PC-3 (cell line): ENCODE measurements at regions not wholly inside any gene's neighbourhood (a gene's known extent, or its start where the extent isn't known, plus 50 kb on each side); places are given as distances from the start of the nearest gene placed in this dataset.

Source experiments
- ATAC-seq: fragments of 200-7000 bp; cut with Tn5 transposase; 2 replicates; pipeline ENCODE4 v1.9.1; 2020; ENCODE audit warnings: mild to moderate bottlenecking, moderate library complexity
- BruUV-seq: library from RNA; stranded (reverse); fragments of 400-500 nt; replicated peaks from 2 replicates; lab custom pipeline; 2021; lab: Mats Ljungman, UMichigan
- CTCF ChIA-PET: fragments of 300-600 bp; sonication (Branson Sonifier 250); formaldehyde crosslinking; loops from one replicate; lab custom pipeline; 2022; ENCODE audit warnings: antibody characterized with exemption; lab: Charles Lee
- POLR2A ChIA-PET: fragments of 300-600 bp; sonication (Branson Sonifier 250); formaldehyde crosslinking; loops from one replicate; lab custom pipeline; 2022; ENCODE audit warnings: antibody characterized with exemption; ENCODE audit not compliant: unreplicated experiment; lab: Charles Lee
- DNase-seq: peaks from one replicate; pipeline ENCODE4 v3.0.0-alpha.2; 2015
- H2AFZ ChIP-seq: fragments of 300-600 bp; sonication (generic); 2 replicates; pipeline ENCODE4 v1.6.0; 2016; ENCODE audit warnings: antibody characterized with exemption, low read length
- H3F3A ChIP-seq: fragments of 300-600 bp; sonication (generic); one replicate; pipeline ENCODE4 v1.6.0; 2017; ENCODE audit warnings: antibody characterized with exemption, low read length, control low read depth, mild to moderate bottlenecking; ENCODE audit not compliant: unreplicated experiment
- H3K27ac ChIP-seq: fragments of 300-600 bp; sonication (generic); 2 replicates; pipeline ENCODE4 v1.5.1; 2016; ENCODE audit warnings: mild to moderate bottlenecking, low read length
- H3K27me3 ChIP-seq: fragments of 300-600 bp; sonication (generic); 2 replicates; pipeline ENCODE4 v1.6.1; 2016; ENCODE audit warnings: low read length, mixed read lengths
- H3K36me3 ChIP-seq: fragments of 300-600 bp; sonication (generic); 2 replicates; pipeline ENCODE4 v1.6.1; 2016; ENCODE audit warnings: low read depth, mixed run types, low read length, mixed read lengths
- H3K4me1 ChIP-seq: fragments of 300-600 bp; sonication (generic); 2 replicates; pipeline ENCODE4 v1.5.1; 2016; ENCODE audit warnings: low read length; ENCODE audit not compliant: insufficient read depth
- H3K4me2 ChIP-seq: fragments of 300-600 bp; sonication (generic); 2 replicates; pipeline ENCODE4 v1.6.0; 2016; ENCODE audit warnings: low read length
- H3K4me3 ChIP-seq: fragments of 300-600 bp; sonication (generic); 2 replicates; pipeline ENCODE4 v1.5.1; 2016; ENCODE audit warnings: mild to moderate bottlenecking, low read length, mixed read lengths
- H3K79me2 ChIP-seq: fragments of 300-600 bp; sonication (generic); 2 replicates; pipeline ENCODE4 v1.6.1; 2017; ENCODE audit warnings: low read length, mixed read lengths
- H3K9ac ChIP-seq: fragments of 300-600 bp; sonication (generic); 2 replicates; pipeline ENCODE4 v1.6.0; 2016; ENCODE audit warnings: mild to moderate bottlenecking, low read length
- H3K9me2 ChIP-seq: fragments of 300-600 bp; sonication (generic); replicated peaks from 2 replicates; pipeline ENCODE4 v1.6.1; 2016; ENCODE audit warnings: mixed run types, low read length, mixed read lengths
- H3K9me3 ChIP-seq: fragments of 300-600 bp; sonication (generic); 2 replicates; pipeline ENCODE4 v1.6.1; 2016; ENCODE audit warnings: low read length, mixed read lengths
- H4K20me1 ChIP-seq: fragments of 300-600 bp; sonication (generic); 2 replicates; pipeline ENCODE4 v1.6.1; 2016; ENCODE audit warnings: low read length, mixed read lengths
- EZH2 ChIP-seq: fragments of 300-600 bp; sonication (generic); IDR thresholded peaks from one replicate; pipeline ENCODE4 v1.6.1; 2017; ENCODE audit warnings: antibody characterized with exemption, mild to moderate bottlenecking, low read length; ENCODE audit not compliant: unreplicated experiment
- EZH2phosphoT487 ChIP-seq: fragments of 300-600 bp; sonication (generic); IDR thresholded peaks from 2 replicates; pipeline ENCODE4 v1.6.1; 2018; ENCODE audit warnings: mild to moderate bottlenecking, antibody characterized with exemption, low read length, borderline replicate concordance
- intact Hi-C: fragments of 100-400 bp; cut with micrococcal nuclease; formaldehyde crosslinking; loops from 2 replicates; pipeline ENCODE4 v1.9.0; 2023
- TF ChIP-seq, protein P1 (sequence below): fragments of 300-600 bp; sonication (generic); conservative IDR thresholded peaks from 2 replicates; pipeline ENCODE4 v1.5.1; 2017; ENCODE audit warnings: antibody characterized with exemption, low read depth, mild to moderate bottlenecking, low read length

DNA sequence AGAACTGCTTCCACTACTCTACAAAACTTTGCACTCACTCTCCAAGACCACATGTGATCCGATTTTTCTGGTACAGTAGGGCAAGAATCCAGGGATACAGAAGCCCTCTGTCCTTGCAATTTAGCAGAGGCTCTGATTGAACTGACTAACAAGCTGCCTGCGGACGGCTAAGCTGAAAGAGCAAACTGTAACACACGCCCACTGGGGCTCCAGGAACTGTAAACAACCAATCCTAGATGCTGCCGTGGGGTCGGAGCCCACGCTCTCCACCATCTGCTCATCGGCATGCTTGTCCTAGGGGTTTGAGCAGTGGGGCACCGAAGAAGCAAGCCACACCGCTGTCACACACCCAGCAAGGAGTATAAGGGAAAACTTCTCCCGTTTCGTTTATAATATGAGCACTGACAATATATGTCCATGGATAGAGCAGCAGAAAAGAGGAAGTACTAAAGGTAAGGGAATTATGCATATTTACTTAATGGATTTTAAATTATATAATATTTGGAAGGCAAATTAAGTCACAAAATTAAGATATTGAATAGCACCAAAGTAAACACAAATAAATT is 634.4 kb upstream of the POT1 start:
- POLR2A ChIA-PET: interaction anchor here (0.6 kb wide), 2 partner anchors 426 to 787 kb away, joined by 3 to 15 read pairs; no protein-coding TSS in a partner anchor
- peak; percentile 83 for ATAC-seq
- H3K9me2 ChIP-seq: no peaks in the 10 kb centered on the region

DNA sequence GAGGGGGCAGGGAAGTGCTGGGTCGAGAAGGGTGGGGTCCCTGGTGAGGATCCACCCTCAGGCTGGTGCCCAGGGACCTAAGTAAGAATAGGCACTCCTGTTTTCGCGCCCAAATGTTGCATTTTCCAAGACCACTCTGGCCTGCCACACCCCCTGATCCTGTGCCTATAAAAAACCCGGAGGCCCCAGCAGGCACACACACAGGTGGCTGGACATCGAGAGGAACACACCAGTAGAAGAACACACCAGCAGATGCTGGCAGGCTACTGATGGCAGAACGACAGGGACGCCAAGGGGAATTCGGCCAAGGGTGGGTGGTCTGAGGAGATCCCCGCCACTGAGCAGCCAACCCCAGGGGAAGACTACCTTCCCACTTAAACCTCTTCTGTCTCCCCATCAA is 633.9 kb upstream of the POT1 start:
- intact Hi-C loops: loop anchor here (5.0 to 10.0 kb wide), 2 partner anchors 109 to 159 kb away; no protein-coding TSS in a partner anchor
- Histone ChIP-seq H3F3A (no peaks in the 10 kb centered on the region), H3K79me2 (no peaks in the 10 kb centered on the region), H3K9me2 (no peaks in the 10 kb centered on the region), H3K4me3 (peak overlapping the region; percentile 53), H3K4me1 (no peaks in the 10 kb centered on the region), H3K9ac (no peak overlapping the region), H3K36me3 (no peaks in the 10 kb centered on the region), H3K27me3 (no peaks in the 10 kb centered on the region), H3K27ac (no peak overlapping the region), H2AFZ (peak overlapping the region; percentile 82), H3K9me3 (no peaks in the 10 kb centered on the region), H4K20me1 (no peaks in the 10 kb centered on the region), H3K4me2 (peak overlapping the region; percentile 79)
- DNase-seq (no peak), ATAC-seq (peak; percentile 54)
- TF ChIP-seq EZH2phosphoT487 (no peak), EZH2 (no peak)
- TF ChIP-seq, protein P1, sequence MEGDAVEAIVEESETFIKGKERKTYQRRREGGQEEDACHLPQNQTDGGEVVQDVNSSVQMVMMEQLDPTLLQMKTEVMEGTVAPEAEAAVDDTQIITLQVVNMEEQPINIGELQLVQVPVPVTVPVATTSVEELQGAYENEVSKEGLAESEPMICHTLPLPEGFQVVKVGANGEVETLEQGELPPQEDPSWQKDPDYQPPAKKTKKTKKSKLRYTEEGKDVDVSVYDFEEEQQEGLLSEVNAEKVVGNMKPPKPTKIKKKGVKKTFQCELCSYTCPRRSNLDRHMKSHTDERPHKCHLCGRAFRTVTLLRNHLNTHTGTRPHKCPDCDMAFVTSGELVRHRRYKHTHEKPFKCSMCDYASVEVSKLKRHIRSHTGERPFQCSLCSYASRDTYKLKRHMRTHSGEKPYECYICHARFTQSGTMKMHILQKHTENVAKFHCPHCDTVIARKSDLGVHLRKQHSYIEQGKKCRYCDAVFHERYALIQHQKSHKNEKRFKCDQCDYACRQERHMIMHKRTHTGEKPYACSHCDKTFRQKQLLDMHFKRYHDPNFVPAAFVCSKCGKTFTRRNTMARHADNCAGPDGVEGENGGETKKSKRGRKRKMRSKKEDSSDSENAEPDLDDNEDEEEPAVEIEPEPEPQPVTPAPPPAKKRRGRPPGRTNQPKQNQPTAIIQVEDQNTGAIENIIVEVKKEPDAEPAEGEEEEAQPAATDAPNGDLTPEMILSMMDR: no peak
- CTCF ChIA-PET: no interaction called here
- POLR2A ChIA-PET: no interaction called here
- BruUV-seq: no TSS peak

More for the DNA sequence above, 634.4 kb upstream of the POT1 start:
- Histone ChIP-seq H3K4me1 (no peaks in the 10 kb centered on the region), H4K20me1 (no peaks in the 10 kb centered on the region), H3K4me2 (peak overlapping the region; percentile 79), H3K27me3 (no peaks in the 10 kb centered on the region), H3K9ac (no peak overlapping the region), H3K79me2 (no peaks in the 10 kb centered on the region), H3K9me3 (no peaks in the 10 kb centered on the region), H3F3A (no peaks in the 10 kb centered on the region), H3K27ac (no peak overlapping the region), H3K36me3 (no peaks in the 10 kb centered on the region), H3K4me3 (peak overlapping the region; percentile 53), H2AFZ (peak overlapping the region; percentile 82)
- no TSS peak for BruUV-seq
- intact Hi-C loops: loop anchor here (5.0 to 10.0 kb wide), 2 partner anchors 108 to 159 kb away; no protein-coding TSS in a partner anchor
- CTCF ChIA-PET: no interaction called here
- no peak for TF ChIP-seq EZH2phosphoT487
- TF ChIP-seq EZH2: no peak
- TF ChIP-seq, protein P1: no peak
- peak; percentile 14 for DNase-seq

DNA sequence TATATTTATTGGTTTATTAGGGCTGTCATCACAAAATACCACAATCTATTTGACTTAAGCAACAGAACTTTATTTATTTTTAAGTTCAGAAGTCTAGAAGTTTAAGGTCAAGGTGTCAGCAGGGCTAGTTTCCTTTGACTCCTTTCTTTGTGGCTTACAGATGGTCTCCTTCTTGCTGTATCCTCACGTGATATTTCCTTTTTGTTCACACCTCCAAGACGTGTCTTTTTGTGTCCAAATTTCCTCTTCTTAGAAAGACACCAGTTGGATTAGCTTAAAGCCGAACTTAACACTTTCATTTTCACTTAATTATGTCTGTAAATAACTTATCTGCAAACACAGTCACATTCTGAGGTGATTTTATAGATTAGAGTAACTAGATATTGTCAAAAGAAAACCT is 631.4 kb upstream of the POT1 start:
- intact Hi-C loops: loop anchor here (5.0 to 10.0 kb wide), 2 partner anchors 111 to 156 kb away; no protein-coding TSS in a partner anchor
- no peak overlapping the region for H3K27ac ChIP-seq
- no TSS peak for BruUV-seq
- H3K4me2 ChIP-seq: peak overlapping the region; percentile 64
- H3K27me3 ChIP-seq: no peaks in the 10 kb centered on the region
- no peaks in the 10 kb centered on the region for H3K36me3 ChIP-seq
- POLR2A ChIA-PET: no interaction called here
- H3K9ac ChIP-seq: no peak overlapping the region
- H3K9me3 ChIP-seq: no peaks in the 10 kb centered on the region
- H3F3A ChIP-seq: no peaks in the 10 kb centered on the region
- peak overlapping the region; percentile 51 for H3K4me3 ChIP-seq
- no peaks in the 10 kb centered on the region for H3K4me1 ChIP-seq
- DNase-seq (no peak), ATAC-seq (no peak)
- peak overlapping the region; percentile 51 for H2AFZ ChIP-seq
- no peaks in the 10 kb centered on the region for H4K20me1 ChIP-seq
- TF ChIP-seq EZH2: no peak
- TF ChIP-seq EZH2phosphoT487: no peak
- TF ChIP-seq, protein P1: no peak
- H3K79me2 ChIP-seq: no peaks in the 10 kb centered on the region
- H3K9me2 ChIP-seq: no peaks in the 10 kb centered on the region
- CTCF ChIA-PET: no interaction called here
